ENCODE measurements at regions not wholly inside any gene's neighbourhood (a gene's known extent, or its start where the extent isn't known, plus 50 kb on each side); places are given as distances from the start of the nearest gene placed in this dataset.

GRCh38 chr5:60277941-60278340 lies 384.4 kb upstream of the PDE4D start:
- no peak for TF ChIP-seq GATA3 (IDR thresholded peaks at IDR 0.05; ENCODE audit: low read depth, low read length)
- no peak for TF ChIP-seq GATA2 (IDR thresholded peaks at IDR 0.05; ENCODE audit: low read depth, low read length)

All from SH-SY5Y (cell line).